BLaER1 treated with 17β-estradiol and CSF1 and Interleukin-3, amounts not matched to agents 10 nM and 100 nM (cell line): ENCODE measurements at regions not wholly inside any gene's neighbourhood (a gene's known extent, or its start where the extent isn't known, plus 50 kb on each side); places are given as distances from the start of the nearest gene placed in this dataset.
"Not testable (repeated sequence)": the region's sequence is repeated elsewhere in the genome, so short reads cannot be mapped to it uniquely, and the experiment has no call there.

Experiments used
- H3K27ac ChIP-seq, 11 experiments: shearing (Covaris generic); formaldehyde crosslinking; 2 replicates each; pipeline ENCODE4 v1.8.1; 2022
- H3K27me3 ChIP-seq, 11 experiments: shearing (Covaris generic); formaldehyde crosslinking; 2 replicates each; pipeline ENCODE4 v1.8.1; 2022
- H3K36me3 ChIP-seq, 11 experiments: shearing (Covaris generic); formaldehyde crosslinking; 2 replicates each; pipeline ENCODE4 v1.8.1; 2022
- H3K4me1 ChIP-seq, 10 experiments: shearing (Covaris generic); formaldehyde crosslinking; 2 replicates each; pipeline ENCODE4 v1.8.1; 2022
- H3K4me2 ChIP-seq, 11 experiments: shearing (Covaris generic); formaldehyde crosslinking; 2 replicates each; pipeline ENCODE4 v1.8.1; 2022
- H3K4me3 ChIP-seq, 10 experiments: shearing (Covaris generic); formaldehyde crosslinking; 2 replicates each; pipeline ENCODE4 v1.8.1; 2022
- H3K9ac ChIP-seq, 11 experiments: shearing (Covaris generic); formaldehyde crosslinking; 2 replicates each; pipeline ENCODE4 v1.8.1; 2022
- H3K9me3 ChIP-seq, 11 experiments: shearing (Covaris generic); formaldehyde crosslinking; replicated peaks in 1 of 11; 2 replicates each; pipeline ENCODE4 v1.8.1; 2022
- H4K20me1 ChIP-seq, 11 experiments: shearing (Covaris generic); formaldehyde crosslinking; 2 replicates each; pipeline ENCODE4 v1.8.1; 2022
- Cebpa-rat ChIP-seq, 11 experiments: shearing (Covaris generic); IDR thresholded peaks; 2 replicates each; pipeline ENCODE4 v1.8.1; 2022

DNA sequence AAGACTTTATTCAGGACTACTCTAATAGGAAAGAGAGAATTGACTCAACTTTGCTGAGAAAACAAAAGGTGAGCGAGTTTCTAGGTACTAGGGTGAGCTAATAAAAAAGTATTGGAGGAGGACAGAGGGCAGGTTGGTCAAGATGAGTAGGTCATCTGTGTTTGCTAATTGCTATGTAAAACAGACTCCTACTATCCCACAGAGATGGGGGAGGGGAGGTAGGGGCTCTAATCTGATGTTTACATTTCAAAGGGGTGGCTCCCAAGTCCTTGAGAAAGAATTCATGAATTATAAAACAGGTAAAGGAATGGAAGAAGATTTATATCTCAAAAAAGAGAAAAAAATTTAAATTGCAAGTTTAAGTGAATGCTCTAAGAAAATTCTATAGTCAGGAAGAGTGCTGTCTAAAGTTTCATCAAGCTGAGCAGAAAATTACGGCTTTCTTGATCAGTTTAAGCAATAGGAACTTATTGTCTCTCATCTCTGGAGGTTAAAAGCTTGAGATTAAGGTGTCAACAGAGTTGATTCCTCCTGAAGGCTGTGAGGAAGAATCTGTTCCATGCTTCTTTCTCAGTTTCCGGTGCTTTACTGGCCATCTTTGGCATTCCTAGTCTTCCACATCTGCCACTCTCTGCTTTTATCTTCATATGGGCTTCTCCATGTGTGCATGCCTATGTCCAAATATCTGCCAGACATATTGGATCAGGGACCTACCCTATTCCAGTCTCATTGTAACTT, 790.3 kb downstream of the SLITRK5 start:
- no peaks in the 10 kb centered on the region for H4K20me1 ChIP-seq
- H3K9me3 ChIP-seq, result no peaks in the 10 kb centered on the region
- H3K4me2 ChIP-seq, result no peak overlapping the region
- H3K36me3 ChIP-seq, result no peaks in the 10 kb centered on the region
- no peak for TF ChIP-seq Cebpa-rat (IDR thresholded peaks at IDR 0.05)
- H3K4me1 ChIP-seq, result peaks cover 0 to 20% (median 3%) of the 10 kb centered on the region in 10 experiments; a peak in 12 of 20 replicates
- no peaks in the 10 kb centered on the region for H3K27me3 ChIP-seq
- no peak overlapping the region for H3K27ac ChIP-seq
- no peak overlapping the region for H3K4me3 ChIP-seq
- no peak overlapping the region for H3K9ac ChIP-seq

DNA sequence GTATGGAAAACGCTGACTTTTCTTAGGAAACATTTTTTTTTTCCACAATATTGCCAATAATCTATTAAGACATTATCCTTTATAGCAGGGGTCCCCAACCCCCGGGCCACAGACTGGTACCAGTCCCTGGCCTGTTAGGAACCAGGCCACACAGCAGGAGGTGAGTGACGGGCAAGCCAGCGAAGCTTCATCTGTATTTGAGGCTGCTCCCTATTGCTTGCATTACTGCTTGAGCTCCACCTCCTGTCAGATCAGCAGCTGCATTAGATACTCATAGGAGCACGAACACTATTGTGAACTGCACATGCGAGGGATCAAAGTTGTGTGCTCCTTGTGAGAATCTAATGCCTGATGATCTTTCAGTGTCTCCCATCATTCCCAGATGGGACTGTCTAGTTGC, 793.7 kb downstream of the SLITRK5 start:
- Histone ChIP-seq H3K9me3 (no peaks in the 10 kb centered on the region), H3K36me3 (no peaks in the 10 kb centered on the region), H4K20me1 (no peaks in the 10 kb centered on the region), H3K27me3 (no peaks in the 10 kb centered on the region), H3K9ac (no peak overlapping the region), H3K4me1 (peaks cover 0 to 8% (median 0%) of the 10 kb centered on the region in 10 experiments; a peak in 7 of 20 replicates), H3K4me2 (peak overlapping the region in 2 of 11 experiments; percentile 25 to 55; a peak in 3 of 22 replicates), H3K4me3 (no peak overlapping the region), H3K27ac (no peak overlapping the region)
- TF ChIP-seq Cebpa-rat (IDR thresholded peaks at IDR 0.05), result no peak

DNA sequence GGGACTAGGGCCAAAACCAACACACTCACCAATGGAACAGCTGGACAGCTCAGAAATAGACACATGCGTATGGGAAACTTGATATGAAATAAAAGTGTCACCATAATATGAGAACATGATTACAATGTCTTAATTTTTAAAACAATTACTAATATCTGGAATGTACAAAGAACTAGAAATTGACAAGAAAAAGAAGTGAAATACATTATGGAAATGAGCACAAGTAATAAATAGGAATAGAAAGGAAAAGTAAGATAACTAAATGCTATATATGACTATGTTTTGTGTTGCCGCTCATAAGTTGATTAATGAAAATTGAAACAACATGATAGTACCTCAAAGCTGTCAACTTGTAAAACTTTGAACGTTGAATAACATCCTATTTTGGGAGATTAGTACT, 801.1 kb downstream of the SLITRK5 start:
- Histone ChIP-seq H4K20me1 (no peaks in the 10 kb centered on the region), H3K27me3 (no peaks in the 10 kb centered on the region), H3K27ac (no peak overlapping the region), H3K4me1 (no peaks in the 10 kb centered on the region), H3K9ac (no peak overlapping the region), H3K4me2 (no peak overlapping the region), H3K36me3 (no peaks in the 10 kb centered on the region), H3K4me3 (no peak overlapping the region), H3K9me3 (no peaks in the 10 kb centered on the region)
- no peak for TF ChIP-seq Cebpa-rat (IDR thresholded peaks at IDR 0.05)

DNA sequence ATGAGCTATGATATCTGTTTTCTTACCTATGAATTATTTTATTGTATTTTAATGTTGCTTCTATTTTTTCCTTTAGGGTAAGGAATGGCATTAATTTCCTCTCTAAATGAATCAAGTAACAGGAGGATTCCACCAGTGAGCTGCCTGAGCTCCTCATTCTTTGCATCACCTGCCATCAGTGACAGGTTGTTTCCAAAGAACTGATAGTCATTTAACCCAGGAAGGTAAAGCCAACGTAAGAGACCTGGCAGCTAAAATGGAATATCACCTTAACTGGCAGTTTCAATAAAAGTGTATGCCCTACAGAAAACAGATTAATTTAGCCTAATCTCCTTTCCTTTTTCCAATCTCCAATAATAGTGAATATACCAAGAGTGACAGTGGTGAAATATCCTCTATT, 812.0 kb downstream of the SLITRK5 start:
- no peak overlapping the region for H3K9ac ChIP-seq
- no peak overlapping the region for H3K27ac ChIP-seq
- H4K20me1 ChIP-seq, result no peaks in the 10 kb centered on the region
- no peak overlapping the region for H3K4me3 ChIP-seq
- no peak overlapping the region for H3K4me2 ChIP-seq
- H3K4me1 ChIP-seq, result no peaks in the 10 kb centered on the region
- peaks cover 9 to 16% (median 13%) of the 10 kb centered on the region in 11 experiments; a peak in 21 of 22 replicates for H3K9me3 ChIP-seq
- no peak for TF ChIP-seq Cebpa-rat (IDR thresholded peaks at IDR 0.05)
- H3K27me3 ChIP-seq, result no peaks in the 10 kb centered on the region
- no peaks in the 10 kb centered on the region for H3K36me3 ChIP-seq

DNA sequence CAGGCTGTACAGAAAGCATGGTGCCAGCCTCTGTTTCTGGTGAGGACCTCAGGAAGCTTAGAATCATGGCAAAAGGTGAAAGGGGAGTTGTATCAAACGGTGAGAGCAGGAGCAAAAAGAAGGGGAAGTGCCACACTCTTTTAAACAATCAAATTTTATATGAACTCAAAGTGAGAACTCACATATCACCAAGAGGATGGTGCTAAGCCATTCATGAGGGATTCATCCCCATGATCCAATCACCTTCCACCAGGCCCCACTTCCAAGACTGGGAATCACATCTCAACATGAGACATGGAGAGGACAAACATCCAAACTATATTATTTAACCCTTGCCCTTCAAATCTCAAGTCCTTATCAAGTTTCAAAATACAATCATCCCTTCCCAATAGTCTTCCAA, 836.7 kb downstream of the SLITRK5 start:
- Histone ChIP-seq H3K27ac (no peak overlapping the region), H3K4me2 (no peak overlapping the region)
- no peak for TF ChIP-seq Cebpa-rat (IDR thresholded peaks at IDR 0.05)

DNA sequence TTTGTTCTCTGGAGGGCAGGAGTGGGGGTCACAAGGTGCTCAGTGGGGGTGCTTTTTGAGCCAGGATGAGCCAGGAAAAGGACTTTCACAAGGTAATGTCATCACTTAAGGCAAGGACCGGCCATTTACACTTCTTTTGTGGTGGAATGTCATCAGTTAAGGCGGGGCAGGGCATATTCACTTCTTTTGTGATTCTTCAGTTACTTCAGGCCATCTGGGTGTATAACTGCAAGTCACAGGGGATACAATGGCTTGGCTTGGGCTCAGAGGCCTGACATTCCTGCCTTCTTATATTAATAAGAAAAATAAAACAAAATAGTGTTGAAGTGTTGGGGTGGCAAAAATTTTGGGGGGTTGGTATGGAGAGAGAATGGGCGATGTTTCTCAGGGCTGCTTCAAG, 841.8 kb downstream of the SLITRK5 start:
- H3K9me3 ChIP-seq, result peaks cover 22 to 29% (median 28%) of the 10 kb centered on the region in 11 experiments
- H3K9ac ChIP-seq, H3K27ac ChIP-seq, H4K20me1 ChIP-seq, H3K36me3 ChIP-seq, H3K27me3 ChIP-seq, H3K4me3 ChIP-seq, H3K4me1 ChIP-seq, H3K4me2 ChIP-seq: not testable (repeated sequence)

More for the DNA sequence above, 836.7 kb downstream of the SLITRK5 start:
- H4K20me1 ChIP-seq, result no peaks in the 10 kb centered on the region
- H3K4me3 ChIP-seq, result no peak overlapping the region
- peaks cover 40 to 60% (median 50%) of the 10 kb centered on the region in 11 experiments for H3K9me3 ChIP-seq
- H3K27me3 ChIP-seq, result no peaks in the 10 kb centered on the region
- H3K9ac ChIP-seq, result no peak overlapping the region
- peaks cover 0 to 5% (median 0%) of the 10 kb centered on the region in 11 experiments; a peak in 1 of 22 replicates for H3K36me3 ChIP-seq
- peaks cover 0 to 5% (median 0%) of the 10 kb centered on the region in 10 experiments; a peak in 1 of 20 replicates for H3K4me1 ChIP-seq

DNA sequence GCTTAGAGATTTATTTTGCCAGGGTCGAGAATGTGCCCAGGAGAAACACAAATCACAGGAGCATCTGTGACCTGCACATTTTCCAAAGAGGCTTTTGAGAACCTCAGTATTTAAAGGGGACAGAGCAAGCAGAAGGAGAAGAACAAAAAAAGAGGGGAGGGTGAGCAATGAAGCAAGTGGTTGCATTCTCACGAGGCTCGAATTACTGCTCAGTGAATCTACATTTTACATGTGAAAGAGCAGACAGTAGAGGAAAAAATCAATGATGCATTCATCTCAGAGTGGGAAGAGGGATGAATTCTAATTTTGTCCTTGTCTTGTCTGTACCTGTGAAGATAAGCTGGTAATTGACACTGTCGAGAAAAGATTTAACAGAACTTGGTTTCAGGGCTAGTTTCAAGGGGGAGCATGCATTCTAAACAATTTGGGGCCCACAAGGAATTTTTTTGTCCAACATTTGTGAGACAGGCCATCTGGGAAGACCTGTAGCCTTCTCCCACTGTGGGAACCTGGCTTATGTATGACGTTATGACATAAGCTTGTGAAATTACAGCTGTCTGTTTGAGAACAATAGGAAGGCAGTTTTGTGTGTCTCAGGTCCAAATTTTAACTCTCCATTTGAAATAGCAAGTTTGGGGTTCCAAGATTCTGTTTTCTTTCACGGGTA, 855.1 kb downstream of the SLITRK5 start:
- peaks cover 0 to 12% (median 5%) of the 10 kb centered on the region in 11 experiments; a peak in 8 of 22 replicates for H3K9me3 ChIP-seq
- H3K27me3 ChIP-seq, result no peaks in the 10 kb centered on the region
- H4K20me1 ChIP-seq, result no peaks in the 10 kb centered on the region
- TF ChIP-seq Cebpa-rat (IDR thresholded peaks at IDR 0.05), result no peak
- no peak overlapping the region for H3K4me2 ChIP-seq
- H3K36me3 ChIP-seq, result no peaks in the 10 kb centered on the region
- H3K4me3 ChIP-seq, result no peak overlapping the region
- H3K27ac ChIP-seq, result no peak overlapping the region
- H3K9ac ChIP-seq, result no peak overlapping the region
- no peaks in the 10 kb centered on the region for H3K4me1 ChIP-seq

DNA sequence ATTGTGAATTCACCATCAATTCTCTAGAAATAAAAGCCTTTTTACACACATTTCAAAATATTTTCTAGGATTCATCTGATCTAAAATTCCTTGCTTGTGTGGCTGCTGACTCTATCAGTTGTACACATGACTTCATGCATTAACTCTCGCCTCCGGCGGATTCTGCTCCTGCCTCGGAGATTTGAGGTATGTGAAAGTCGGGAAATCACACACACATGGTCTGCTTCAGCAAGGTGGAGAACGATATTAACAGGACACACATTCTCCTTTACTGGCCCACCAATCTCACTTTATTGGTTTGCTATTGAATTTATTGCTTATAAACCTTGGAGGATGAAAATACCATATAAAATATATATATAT, 855.7 kb downstream of the SLITRK5 start:
- Histone ChIP-seq H3K27me3 (no peaks in the 10 kb centered on the region), H4K20me1 (no peaks in the 10 kb centered on the region), H3K4me2 (no peak overlapping the region), H3K27ac (no peak overlapping the region), H3K4me3 (no peak overlapping the region), H3K9me3 (peaks cover 0 to 12% (median 5%) of the 10 kb centered on the region in 11 experiments; a peak in 8 of 22 replicates), H3K9ac (no peak overlapping the region), H3K36me3 (no peaks in the 10 kb centered on the region), H3K4me1 (no peaks in the 10 kb centered on the region)
- TF ChIP-seq Cebpa-rat (IDR thresholded peaks at IDR 0.05), result no peak

DNA sequence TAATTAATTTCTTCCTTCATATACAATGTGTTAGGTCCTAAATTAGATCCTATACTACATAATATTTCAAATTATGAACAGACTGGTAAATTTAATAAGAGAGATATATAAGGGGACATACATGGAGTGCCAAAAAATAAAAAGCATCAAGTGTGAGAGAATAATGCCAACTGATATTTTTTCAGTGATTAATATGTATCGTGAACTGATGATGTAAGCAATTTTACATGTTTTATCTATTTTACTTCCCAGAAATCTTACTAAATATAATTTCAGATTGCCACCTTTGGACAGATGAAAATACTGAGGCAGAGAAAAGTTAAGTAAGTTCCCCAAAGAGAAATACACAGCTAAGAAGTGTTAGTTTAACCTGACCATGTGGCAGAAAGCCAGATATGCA, 870.8 kb downstream of the SLITRK5 start:
- Histone ChIP-seq H3K9me3 (no peaks in the 10 kb centered on the region), H4K20me1 (no peaks in the 10 kb centered on the region), H3K9ac (no peak overlapping the region), H3K27me3 (no peaks in the 10 kb centered on the region), H3K4me1 (no peaks in the 10 kb centered on the region), H3K4me2 (no peak overlapping the region), H3K4me3 (no peak overlapping the region), H3K27ac (no peak overlapping the region), H3K36me3 (no peaks in the 10 kb centered on the region)
- no peak for TF ChIP-seq Cebpa-rat (IDR thresholded peaks at IDR 0.05)

DNA sequence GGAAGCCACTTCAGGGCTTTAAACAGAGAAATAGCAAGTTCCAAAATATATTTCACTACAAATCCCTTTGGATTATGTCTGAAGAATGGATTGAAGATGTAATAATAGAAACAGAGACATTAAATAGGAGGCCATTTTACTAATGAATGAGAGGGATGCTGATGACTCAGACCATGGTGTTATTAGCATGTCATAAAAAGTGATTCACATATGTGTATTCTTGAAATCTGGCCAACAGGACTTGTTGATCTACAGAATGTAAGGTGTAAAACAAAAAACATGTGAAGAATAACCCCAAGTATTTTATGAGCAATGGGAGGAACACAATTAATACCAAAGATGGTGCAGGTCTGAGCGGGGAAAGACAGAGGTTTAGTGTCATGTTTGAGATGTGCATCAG, 873.7 kb downstream of the SLITRK5 start:
- H3K4me2 ChIP-seq, result no peak overlapping the region
- H4K20me1 ChIP-seq, result no peaks in the 10 kb centered on the region
- H3K27me3 ChIP-seq, result no peaks in the 10 kb centered on the region
- TF ChIP-seq Cebpa-rat (IDR thresholded peaks at IDR 0.05), result no peak
- H3K27ac ChIP-seq, result no peak overlapping the region
- H3K4me1 ChIP-seq, result no peaks in the 10 kb centered on the region
- no peak overlapping the region for H3K9ac ChIP-seq
- H3K36me3 ChIP-seq, result no peaks in the 10 kb centered on the region
- H3K4me3 ChIP-seq, result no peak overlapping the region
- H3K9me3 ChIP-seq, result no peaks in the 10 kb centered on the region
